GM23338 (cell line): ENCODE measurements at regions not wholly inside any gene's neighbourhood (a gene's known extent, or its start where the extent isn't known, plus 50 kb on each side); places are given as distances from the start of the nearest gene placed in this dataset.

Experiments used
- ATAC-seq: fragments of 200-7000 bp; cut with Tn5 transposase; 3 replicates; pipeline ENCODE4 v1.9.1; 2020
- DNase-seq: peaks from one replicate; pipeline ENCODE4 v3.0.0-alpha.2; 2015; ENCODE audit warnings: low spot score
- H2AFZ ChIP-seq: fragments of 200-600 bp; sonication (generic); 2 replicates; pipeline ENCODE4 v1.8.0; 2016; ENCODE audit warnings: antibody characterized with exemption, mild to moderate bottlenecking, moderate library complexity
- H3F3A ChIP-seq: fragments of 200-600 bp; sonication (generic); replicated peaks from 2 replicates; pipeline ENCODE4 v1.8.0; 2017; ENCODE audit warnings: antibody characterized with exemption, mixed run types, low read depth
- H3K27ac ChIP-seq: fragments of 200-600 bp; sonication (generic); 2 replicates; pipeline ENCODE4 v1.6.1; 2016; ENCODE audit warnings: low read depth
- H3K27me3 ChIP-seq: fragments of 200-600 bp; sonication (generic); 2 replicates; pipeline ENCODE4 v1.8.0; 2016; ENCODE audit warnings: mild to moderate bottlenecking, mixed run types, moderate library complexity; ENCODE audit not compliant: insufficient read depth
- H3K36me3 ChIP-seq: fragments of 200-600 bp; sonication (generic); 2 replicates; pipeline ENCODE4 v1.8.0; 2016; ENCODE audit warnings: mild to moderate bottlenecking; ENCODE audit not compliant: insufficient read depth
- H3K4me1 ChIP-seq: fragments of 200-600 bp; sonication (generic); 2 replicates; pipeline ENCODE4 v1.8.0; 2016; ENCODE audit warnings: mild to moderate bottlenecking, moderate library complexity; ENCODE audit not compliant: insufficient read depth
- H3K4me2 ChIP-seq: fragments of 200-600 bp; sonication (generic); 2 replicates; pipeline ENCODE4 v1.7.1; 2017; ENCODE audit warnings: mixed run types
- H3K4me3 ChIP-seq: fragments of 200-600 bp; sonication (generic); 2 replicates; pipeline ENCODE4 v1.6.1; 2016; ENCODE audit warnings: mixed run types
- H3K79me2 ChIP-seq: fragments of 200-600 bp; sonication (generic); replicated peaks from 2 replicates; pipeline ENCODE4 v1.8.0; 2017; ENCODE audit warnings: mild to moderate bottlenecking; ENCODE audit not compliant: insufficient read depth
- H3K9me2 ChIP-seq: fragments of 200-600 bp; sonication (generic); 2 replicates; pipeline ENCODE4 v1.8.0; 2017; ENCODE audit not compliant: insufficient read depth
- H4K20me1 ChIP-seq: fragments of 200-600 bp; sonication (generic); replicated peaks from 2 replicates; pipeline ENCODE4 v1.8.0; 2017; ENCODE audit warnings: mild to moderate bottlenecking; ENCODE audit not compliant: insufficient read depth
- H3K27ac Mint-ChIP-seq: 2 replicates; pipeline ENCODE4 v1.8.0; 2020; ENCODE audit warnings: inconsistent platforms, mild to moderate bottlenecking, moderate library complexity, mixed read lengths
- H3K27me3 Mint-ChIP-seq: 3 replicates; pipeline ENCODE4 v1.8.0; 2022; ENCODE audit warnings: low read depth, mild to moderate bottlenecking, moderate library complexity, mixed read lengths, inconsistent platforms; ENCODE audit not compliant: insufficient read depth, poor library complexity
- H3K36me3 Mint-ChIP-seq: 3 replicates; pipeline ENCODE4 v1.8.0; 2021; ENCODE audit warnings: low read depth, mild to moderate bottlenecking, inconsistent platforms, moderate library complexity, mixed read lengths
- H3K4me1 Mint-ChIP-seq: 3 replicates; pipeline ENCODE4 v1.8.0; 2020; ENCODE audit warnings: mild to moderate bottlenecking, inconsistent platforms, mixed read lengths
- H3K4me3 Mint-ChIP-seq: 3 replicates; pipeline ENCODE4 v1.8.0; 2021; ENCODE audit warnings: moderate library complexity, mild to moderate bottlenecking, inconsistent platforms, mixed read lengths
- H3K9me3 Mint-ChIP-seq: 3 replicates; pipeline ENCODE4 v1.8.0; 2020; ENCODE audit warnings: moderate library complexity, mild to moderate bottlenecking, inconsistent platforms, mixed read lengths
- CREB1 ChIP-seq: fragments of 250-450 bp; sonication (Bioruptor Pico); IDR thresholded peaks from 2 replicates; pipeline ENCODE4 v1.5.0; 2020; ENCODE audit warnings: low read depth, mild to moderate bottlenecking, moderate library complexity
- CTCF ChIP-seq, 2 experiments: fragments of 200-600 bp in 1 of 2; sonication (generic) in 1 of 2; conservative IDR thresholded peaks; 2 replicates each; pipeline versions ENCODE4 v1.5.1 to v1.6.1; 2016 to 2017; ENCODE audit warnings: antibody characterized with exemption in 2 of 2, low read depth in 2 of 2, mild to moderate bottlenecking in 2 of 2, moderate library complexity in 1 of 2
- EZH2 ChIP-seq: fragments of 200-600 bp; sonication (generic); IDR thresholded peaks from one replicate; pipeline ENCODE4 v1.8.0; 2017; ENCODE audit warnings: antibody characterized with exemption, mild to moderate bottlenecking, low read depth; ENCODE audit not compliant: unreplicated experiment
- EZH2phosphoT487 ChIP-seq: fragments of 200-600 bp; sonication (generic); IDR thresholded peaks from one replicate; pipeline ENCODE4 v1.8.1; 2018; ENCODE audit warnings: antibody characterized with exemption; ENCODE audit not compliant: unreplicated experiment
- JUNB ChIP-seq: IDR thresholded peaks from one replicate; pipeline ENCODE4 v1.6.1; 2016; ENCODE audit warnings: antibody characterized with exemption; ENCODE audit not compliant: unreplicated experiment
- NANOG ChIP-seq: IDR thresholded peaks from 2 replicates; pipeline ENCODE4 v1.6.1; 2016; ENCODE audit warnings: antibody characterized with exemption, borderline replicate concordance
- POLR2AphosphoS5 ChIP-seq: IDR thresholded peaks from 2 replicates; pipeline ENCODE4 v1.6.1; 2016; ENCODE audit warnings: antibody characterized with exemption, low read depth
- REST ChIP-seq: IDR thresholded peaks from one replicate; pipeline ENCODE4 v1.6.1; 2018; ENCODE audit warnings: antibody characterized with exemption; ENCODE audit not compliant: unreplicated experiment
- STAT1 ChIP-seq: IDR thresholded peaks from one replicate; pipeline ENCODE4 v1.6.1; 2016; ENCODE audit warnings: antibody characterized with exemption; ENCODE audit not compliant: unreplicated experiment
- ZNF114 ChIP-seq: fragments of 250-450 bp; sonication (Bioruptor Pico); IDR thresholded peaks from 2 replicates; pipeline ENCODE4 v1.5.0; 2020; ENCODE audit warnings: mild to moderate bottlenecking, moderate library complexity
- ZNF331 ChIP-seq: fragments of 250-450 bp; sonication (Bioruptor Pico); IDR thresholded peaks from 2 replicates; pipeline ENCODE4 v1.5.0; 2020; ENCODE audit warnings: low read depth, mild to moderate bottlenecking, moderate library complexity
- ZNF462 ChIP-seq: fragments of 250-450 bp; sonication (Bioruptor Pico); IDR thresholded peaks from 2 replicates; pipeline ENCODE4 v1.5.0; 2020; ENCODE audit warnings: mild to moderate bottlenecking, moderate library complexity
- TF ChIP-seq, protein P1 (sequence below): IDR thresholded peaks from 2 replicates; pipeline ENCODE4 v1.6.1; 2016; ENCODE audit warnings: antibody characterized with exemption

- Mint-ChIP-seq H3K9me3 (no peaks in the 10 kb centered on the region), H3K4me1 (no peaks in the 10 kb centered on the region; the same call in 2 of the 3 replicates), H3K36me3 (peaks cover 3% of the 10 kb centered on the region; the same call in 2 of the 3 replicates), H3K4me3 (no peak overlapping the region), H3K27ac (no peak overlapping the region), H3K27me3 (peaks cover under 1% of the 10 kb centered on the region)
- no peak overlapping the region for H3K4me2 ChIP-seq
- no peak overlapping the region for H2AFZ ChIP-seq
- no peaks in the 10 kb centered on the region for H3F3A ChIP-seq
- H3K27ac ChIP-seq, result no peak overlapping the region
- DNase-seq (no peak), ATAC-seq (no peak)
- H3K27me3 ChIP-seq, result no peaks in the 10 kb centered on the region
- TF ChIP-seq EZH2, result no peak
- TF ChIP-seq, protein P1, sequence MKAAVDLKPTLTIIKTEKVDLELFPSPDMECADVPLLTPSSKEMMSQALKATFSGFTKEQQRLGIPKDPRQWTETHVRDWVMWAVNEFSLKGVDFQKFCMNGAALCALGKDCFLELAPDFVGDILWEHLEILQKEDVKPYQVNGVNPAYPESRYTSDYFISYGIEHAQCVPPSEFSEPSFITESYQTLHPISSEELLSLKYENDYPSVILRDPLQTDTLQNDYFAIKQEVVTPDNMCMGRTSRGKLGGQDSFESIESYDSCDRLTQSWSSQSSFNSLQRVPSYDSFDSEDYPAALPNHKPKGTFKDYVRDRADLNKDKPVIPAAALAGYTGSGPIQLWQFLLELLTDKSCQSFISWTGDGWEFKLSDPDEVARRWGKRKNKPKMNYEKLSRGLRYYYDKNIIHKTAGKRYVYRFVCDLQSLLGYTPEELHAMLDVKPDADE, result no peak
- no peak for TF ChIP-seq POLR2AphosphoS5
- no peak for TF ChIP-seq EZH2phosphoT487
- TF ChIP-seq ZNF462 (CRISPR knock-in tag), result no peak
- no peak for TF ChIP-seq NANOG
- TF ChIP-seq ZNF331 (CRISPR knock-in tag), result no peak
- no peak for TF ChIP-seq CREB1 (CRISPR knock-in tag)
- TF ChIP-seq STAT1, result no peak
- no peak for TF ChIP-seq ZNF114
- no peak for TF ChIP-seq CTCF (conservative IDR thresholded peaks at IDR 0.05; ENCODE audit: low read depth in 2 of 2)
- no peak for TF ChIP-seq JUNB
- TF ChIP-seq REST, result no peak
- no peaks in the 10 kb centered on the region for H3K79me2 ChIP-seq
- 0 out of 2 replicates have a peak, but pooled peaks cover 5% of the 10 kb centered on the region for H3K4me1 ChIP-seq
- no peaks in the 10 kb centered on the region; the same call in 1 of the 2 replicates for H3K9me2 ChIP-seq
- no peaks in the 10 kb centered on the region for H3K36me3 ChIP-seq
- H4K20me1 ChIP-seq, result no peaks in the 10 kb centered on the region
- H3K4me3 ChIP-seq, result no peak overlapping the region
These were observed 57.0 kb upstream of the ZC3H15 start for GRCh38 chr2:186429104-186429503.
